Fibroblast of the conjunctiva (primary cell): ENCODE measurements at regions not wholly inside any gene's neighbourhood (a gene's known extent, or its start where the extent isn't known, plus 50 kb on each side); places are given as distances from the start of the nearest gene placed in this dataset.
"Not testable (repeated sequence)": the region's sequence is repeated elsewhere in the genome, so short reads cannot be mapped to it uniquely, and the experiment has no call there.

Experiments
- DNase-seq: peaks from one replicate; pipeline ENCODE4 v3.0.0-alpha.2; 2010; ENCODE audit warnings: low read depth

DNA sequence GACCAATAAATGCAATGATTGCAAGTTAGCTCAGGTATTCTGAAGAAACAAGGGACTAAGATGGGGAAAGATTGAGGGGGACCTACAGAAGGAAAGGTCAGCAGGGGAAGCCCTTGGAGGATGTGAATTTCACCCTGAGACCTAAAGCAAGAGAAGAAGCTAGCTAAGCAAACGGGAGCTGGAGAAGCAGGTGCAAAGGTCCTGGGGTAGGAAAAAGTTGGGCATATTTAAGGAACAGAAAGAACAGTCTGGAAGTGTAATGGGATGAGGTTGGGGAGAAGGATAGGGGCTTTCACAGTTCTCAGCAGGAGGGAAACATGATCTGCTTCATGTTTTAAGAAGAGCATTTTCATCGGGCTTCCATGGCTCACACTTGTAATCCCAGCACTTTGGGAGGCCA lies 89.7 kb upstream of the SLC45A1 start:
- DNase-seq: no peak

- DNase-seq: not testable (repeated sequence)
Observed at GRCh38 chr1:8227674-8228073, 90.2 kb upstream of the SLC45A1 start.

GRCh38 chr1:8226747-8227146 lies 91.2 kb upstream of the SLC45A1 start:
- no peak for DNase-seq

- not testable (repeated sequence) for DNase-seq
Observed at GRCh38 chr1:8226024-8226423, 91.9 kb upstream of the SLC45A1 start.

GRCh38 chr1:8223526-8223925 lies 94.4 kb upstream of the SLC45A1 start:
- DNase-seq: no peak

- no peak for DNase-seq
Observed at GRCh38 chr1:8222789-8223188, 95.1 kb upstream of the SLC45A1 start.

DNA sequence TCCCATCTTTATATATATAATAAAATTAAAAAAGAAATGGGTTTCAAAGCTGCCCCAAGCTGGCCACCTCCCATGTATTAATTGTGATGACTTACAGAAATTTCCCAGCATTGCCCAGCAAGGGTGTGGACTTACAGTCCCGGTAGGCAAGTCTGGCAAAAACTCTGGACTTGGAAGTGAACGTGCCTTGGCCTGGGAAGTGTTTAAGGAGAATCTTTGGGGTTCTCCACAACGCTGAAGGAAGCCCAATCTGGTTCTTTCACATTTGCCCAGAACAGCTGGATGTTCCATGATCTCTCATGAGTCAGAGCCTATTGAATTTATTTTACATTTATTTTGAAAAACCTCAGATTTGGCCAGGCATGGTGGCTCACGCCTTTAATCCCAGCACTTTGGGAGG lies 98.4 kb upstream of the SLC45A1 start:
- DNase-seq: no peak

DNA sequence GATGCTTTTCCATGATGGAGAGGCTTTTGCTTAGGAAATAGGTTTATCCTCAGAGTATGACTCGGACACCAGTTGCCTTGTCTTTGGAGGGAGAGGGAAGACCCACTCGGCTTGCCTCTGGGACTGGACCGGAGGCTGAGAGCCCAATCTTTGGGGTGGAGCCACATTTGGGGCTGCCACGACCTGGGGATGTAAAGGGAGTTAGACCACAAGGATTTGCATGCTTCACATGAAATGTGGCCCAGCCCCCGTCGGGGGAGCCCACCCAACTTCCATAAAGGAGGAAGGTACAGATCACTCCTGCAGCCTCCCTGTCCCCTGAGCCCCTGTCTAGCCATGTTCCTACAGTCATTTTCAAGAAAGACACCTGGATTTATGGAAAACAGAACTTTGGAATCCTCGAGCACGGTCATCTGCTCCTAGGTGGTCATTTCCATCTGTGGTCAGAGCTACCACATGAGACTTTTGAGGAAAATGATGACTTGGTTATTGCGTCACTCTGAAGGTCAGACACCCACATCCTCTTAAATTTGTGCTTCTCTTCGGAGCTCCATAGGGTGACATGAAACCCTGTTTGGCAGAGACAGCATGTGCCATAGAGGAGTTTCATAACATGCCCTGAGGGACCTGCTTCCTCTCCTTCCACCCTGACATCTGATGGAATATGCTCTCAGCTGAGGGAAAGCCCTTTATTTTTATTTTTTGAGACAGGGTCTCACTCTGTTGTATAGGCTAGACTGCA lies 99.4 kb upstream of the SLC45A1 start:
- no peak for DNase-seq

DNA sequence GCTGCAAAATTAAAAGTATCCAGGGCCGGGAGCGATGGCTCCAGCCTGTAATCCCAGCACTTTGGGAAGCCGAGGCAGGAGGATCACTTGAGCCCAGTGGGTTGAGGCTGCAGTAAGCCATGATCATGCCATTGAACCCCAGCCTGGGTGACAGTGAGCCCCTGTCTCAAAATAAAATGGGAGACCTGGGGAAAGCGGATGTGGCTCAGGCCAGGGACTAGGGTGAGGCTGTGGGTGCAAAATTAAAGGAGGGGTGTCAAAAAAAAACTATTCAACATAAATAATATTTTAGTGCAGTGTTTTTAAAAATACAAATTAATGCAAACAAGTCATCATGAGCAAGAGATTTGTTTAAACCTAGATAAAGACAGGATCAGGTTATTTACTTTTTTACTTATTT lies 100.1 kb upstream of the SLC45A1 start:
- no peak for DNase-seq

DNA sequence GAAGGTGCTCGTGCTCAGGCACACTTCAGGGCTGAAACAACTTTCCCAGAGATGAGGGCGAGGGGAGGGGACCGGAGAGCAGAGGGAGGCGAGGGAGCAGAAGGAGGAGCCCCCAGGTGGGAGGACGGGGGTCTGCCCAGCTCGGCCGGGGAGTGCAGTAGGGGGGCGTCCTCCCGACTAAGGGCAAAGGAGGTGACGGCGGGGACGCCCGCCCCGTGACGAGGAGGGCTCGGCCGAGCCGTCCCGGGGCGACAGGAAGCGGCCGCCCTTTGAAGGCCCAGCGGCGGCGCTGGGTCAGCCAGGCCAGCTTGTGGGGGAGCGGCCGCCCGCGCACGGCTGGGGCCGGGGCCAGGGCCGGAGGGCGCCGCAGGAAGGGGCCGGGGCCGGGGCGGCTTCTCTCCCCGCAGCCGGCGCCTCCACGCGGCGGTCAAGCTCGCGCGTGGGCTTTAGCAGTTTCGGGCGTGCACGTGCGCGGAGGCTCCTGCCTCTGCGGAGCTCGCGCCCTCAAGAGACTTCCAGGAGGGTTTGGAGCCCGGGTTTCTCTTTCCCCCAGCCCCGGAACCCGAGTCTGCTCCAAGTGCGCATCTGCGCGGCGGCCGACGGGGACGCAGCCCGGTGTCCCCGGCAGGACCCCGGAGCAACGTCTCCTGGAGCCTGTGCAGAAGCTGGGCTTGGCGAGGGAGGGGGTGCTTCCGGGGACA lies 100.8 kb upstream of the SLC45A1 start:
- DNase-seq: no peak

DNA sequence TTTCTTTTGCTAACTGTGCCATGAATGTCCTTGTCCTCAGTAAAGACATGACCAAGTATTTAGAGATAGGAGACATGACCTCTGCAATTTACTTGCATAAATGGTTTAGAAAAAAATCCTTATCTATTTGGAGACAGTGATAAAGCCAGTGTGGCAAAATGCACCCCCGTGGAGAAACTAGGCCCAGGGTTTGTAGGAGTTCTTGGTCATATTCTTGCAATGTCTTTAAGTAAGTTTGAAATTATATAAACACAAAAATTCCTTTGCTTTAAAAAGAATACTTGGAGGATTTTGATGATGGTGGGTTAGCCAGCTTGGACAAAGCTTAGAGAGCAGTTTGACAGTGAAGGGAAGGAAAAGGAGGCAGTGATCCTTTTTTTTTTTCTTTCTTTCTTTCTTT lies 101.9 kb upstream of the SLC45A1 start:
- no peak for DNase-seq

DNA sequence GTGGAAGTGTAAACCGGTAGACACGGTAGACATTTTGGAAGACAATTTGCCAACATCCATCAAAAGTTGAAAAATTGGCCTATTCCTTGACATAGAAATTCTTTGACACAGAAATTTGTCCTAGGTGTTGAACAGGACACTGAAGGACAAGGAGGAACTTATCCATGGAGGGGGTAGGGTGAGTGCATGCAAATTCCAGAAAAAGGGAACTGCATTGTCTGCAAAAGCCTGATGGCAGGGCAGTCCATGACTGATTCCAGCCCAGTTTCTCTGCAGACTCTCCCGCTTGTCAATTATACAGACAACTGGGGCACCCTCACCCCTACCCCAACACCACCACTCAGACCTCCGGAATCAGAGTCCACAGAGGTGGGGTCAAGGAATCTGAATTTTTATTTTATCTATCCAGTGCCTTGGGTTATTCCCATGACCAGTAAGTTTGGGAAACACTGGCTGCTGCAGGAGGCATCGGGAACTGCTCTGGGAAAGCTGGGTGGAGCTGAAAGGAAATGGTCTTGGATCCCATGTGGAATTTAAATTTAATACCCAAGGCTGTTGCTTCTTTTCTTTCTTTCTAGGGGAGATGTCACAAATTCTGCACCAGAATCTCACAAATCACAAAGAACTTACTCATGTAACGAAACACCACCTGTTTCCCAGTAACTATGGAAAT lies 103.3 kb upstream of the SLC45A1 start:
- no peak for DNase-seq

DNA sequence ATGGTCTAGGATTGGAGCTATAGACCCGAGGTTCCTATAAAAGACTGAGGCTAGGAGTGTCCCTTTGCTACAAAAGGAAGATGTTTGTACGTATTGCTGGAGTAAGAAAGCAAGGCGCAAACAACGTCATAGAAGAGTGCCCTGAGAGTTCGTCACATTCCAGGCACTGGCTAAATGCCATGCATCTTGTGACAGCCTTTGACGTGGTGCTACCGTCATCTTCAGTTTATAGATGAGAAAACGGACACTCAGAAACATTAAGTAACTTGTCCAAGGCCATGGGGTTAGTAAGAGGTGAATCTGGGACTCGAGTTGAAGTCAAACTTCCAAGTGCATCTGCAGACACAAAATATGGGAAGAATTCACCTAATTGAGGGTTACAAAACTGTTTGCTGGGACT lies 104.2 kb upstream of the SLC45A1 start:
- DNase-seq: no peak

DNA sequence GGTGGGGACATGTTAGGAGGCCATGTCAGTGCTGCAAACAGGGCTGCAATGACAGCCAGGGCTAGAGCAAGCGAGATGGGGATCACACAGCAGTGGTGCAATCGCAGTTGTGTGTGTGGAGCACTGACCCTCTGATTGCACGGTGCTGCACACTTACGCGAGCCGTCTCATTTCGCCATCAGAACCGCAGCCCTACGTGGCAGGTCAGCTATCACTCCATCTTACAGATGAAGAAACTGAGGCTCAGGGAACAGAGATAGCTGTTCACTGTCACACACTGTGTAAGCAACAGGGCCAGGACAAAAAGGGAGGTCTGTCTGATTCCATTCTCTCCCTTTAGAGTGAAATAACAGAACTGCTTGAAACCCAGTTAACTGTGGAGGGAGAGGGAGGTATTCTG lies 104.8 kb upstream of the SLC45A1 start:
- DNase-seq: no peak

- no peak for DNase-seq
Observed at GRCh38 chr1:8212580-8213031, 105.3 kb upstream of the SLC45A1 start.

DNA sequence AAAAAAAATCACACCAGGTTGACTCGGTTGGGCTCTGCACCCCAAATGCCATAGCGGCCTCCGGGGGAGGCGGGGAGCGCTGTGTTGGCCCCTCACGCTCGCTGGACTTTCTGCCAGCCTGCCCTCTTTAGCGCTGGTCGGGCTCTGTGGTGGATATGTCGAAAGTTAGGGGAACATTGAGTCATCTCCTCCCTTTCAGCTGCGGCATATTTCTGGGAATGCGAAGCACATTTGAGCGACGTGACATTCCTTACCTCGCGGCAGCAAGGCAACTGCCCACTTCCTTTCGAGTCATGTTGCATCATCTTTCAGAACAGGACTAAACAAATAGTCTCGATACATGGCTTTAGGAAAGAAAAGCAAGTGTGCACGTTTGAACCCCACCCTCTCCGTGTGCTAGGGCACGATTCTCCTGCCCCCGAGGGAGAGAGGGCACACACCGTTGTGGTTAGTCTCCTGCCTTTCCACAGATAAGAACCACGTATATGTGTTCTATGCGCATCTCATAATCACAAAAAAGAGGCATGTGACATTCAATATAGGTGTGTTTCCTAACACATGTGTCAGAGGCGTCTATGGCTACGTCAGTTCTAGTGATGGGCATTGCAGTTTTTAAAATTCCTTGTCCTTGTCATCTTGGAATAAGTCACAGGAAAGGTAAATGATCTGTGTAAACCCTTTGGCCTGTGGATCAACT lies 105.9 kb upstream of the SLC45A1 start:
- peak; percentile 96 for DNase-seq

- DNase-seq: no peak
Observed at GRCh38 chr1:8211251-8211882, 106.5 kb upstream of the SLC45A1 start.

DNA sequence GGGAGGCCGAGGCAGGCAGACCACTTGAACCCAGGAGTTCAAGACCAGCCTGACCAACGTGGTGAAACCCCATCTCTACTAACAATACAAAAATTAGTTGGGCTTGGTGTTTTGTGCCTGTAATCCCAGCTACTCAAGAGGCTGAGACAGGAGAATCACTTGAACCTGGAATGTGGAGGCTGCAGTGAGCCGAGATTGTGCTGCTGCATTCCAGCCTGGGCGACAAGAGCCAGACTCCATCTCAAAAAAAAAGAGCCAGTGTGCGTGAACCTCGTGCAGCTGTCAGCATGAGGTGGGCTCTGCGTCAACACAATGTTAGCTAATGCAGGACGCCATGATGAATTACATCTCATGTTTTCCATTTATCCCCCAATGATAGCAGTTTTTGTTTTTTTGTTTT lies 110.7 kb upstream of the SLC45A1 start:
- no peak for DNase-seq

DNA sequence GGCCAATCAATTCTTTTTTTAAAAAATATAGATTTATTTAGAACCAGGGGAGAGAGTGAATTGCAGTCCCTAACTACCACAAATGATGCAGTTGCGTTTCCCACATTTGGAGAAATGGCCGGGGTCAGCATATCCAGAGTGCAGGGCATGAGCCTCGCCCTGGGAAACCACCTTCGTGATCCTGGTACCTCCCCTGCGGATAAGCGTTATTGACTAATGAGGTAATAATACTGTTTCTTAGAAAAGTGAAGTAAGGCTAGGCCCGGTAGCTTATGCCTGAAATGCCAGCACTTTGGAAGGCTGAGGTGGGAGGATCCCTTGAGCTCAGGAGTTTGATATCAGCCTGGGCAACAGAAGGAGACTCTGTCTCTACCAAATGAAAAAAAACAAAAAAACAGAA lies 111.5 kb upstream of the SLC45A1 start:
- no peak for DNase-seq

DNA sequence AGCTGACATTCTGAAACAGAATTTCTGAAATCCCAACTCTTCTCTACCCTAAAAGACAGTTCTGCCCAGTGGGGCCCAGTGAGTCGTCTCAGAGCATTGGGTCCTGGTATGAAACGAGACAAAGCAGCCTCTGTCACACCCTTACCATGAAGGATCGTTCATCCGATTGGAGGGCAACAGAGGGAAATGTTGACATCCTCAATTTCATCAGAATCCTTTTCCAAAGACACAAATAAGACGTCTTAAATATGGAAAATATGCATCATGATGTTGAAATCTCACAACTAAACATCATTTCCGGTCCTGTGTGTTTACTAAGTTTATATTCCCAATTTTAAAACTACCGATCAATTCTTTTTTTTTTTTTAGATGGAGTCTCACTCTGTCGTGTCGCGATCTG lies 112.1 kb upstream of the SLC45A1 start:
- DNase-seq: no peak

GRCh38 chr1:8204826-8205225 lies 113.1 kb upstream of the SLC45A1 start:
- no peak for DNase-seq

DNA sequence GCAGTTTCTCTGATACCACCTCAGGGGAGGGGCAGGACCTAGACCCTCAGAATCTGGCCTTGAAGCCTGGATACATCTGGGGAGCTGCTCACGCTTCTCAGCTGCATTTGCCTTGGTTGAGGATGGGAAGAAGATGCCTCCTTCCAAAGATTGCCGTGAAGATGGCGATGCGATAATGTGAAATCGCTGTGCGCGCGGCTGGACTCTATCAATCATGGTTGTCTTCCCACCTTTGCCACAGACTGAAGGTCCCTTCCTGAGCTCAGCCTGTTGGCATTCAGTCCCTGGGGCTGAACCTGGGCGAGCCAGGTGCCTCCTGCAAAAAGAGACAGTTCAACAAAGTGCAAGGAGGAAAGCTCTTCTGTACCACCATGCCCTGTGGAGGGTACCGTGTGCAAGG lies 114.4 kb upstream of the SLC45A1 start:
- no peak for DNase-seq
